SKM-1 treated with dmso at 0.1 percent for 144 hours (cell line): ENCODE measurements at regions not wholly inside any gene's neighbourhood (a gene's known extent, or its start where the extent isn't known, plus 50 kb on each side); places are given as distances from the start of the nearest gene placed in this dataset.
"Not testable (repeated sequence)": the region's sequence is repeated elsewhere in the genome, so short reads cannot be mapped to it uniquely, and the experiment has no call there.

Experiments
- DNase-seq: peaks from one replicate; lab custom pipeline; 2025; ENCODE audit not compliant: unreplicated experiment; lab: John Stamatoyannopoulos, UW

GRCh38 chr10:109732254-109732965, 190.9 kb downstream of the XPNPEP1 start:
- no peak for DNase-seq

GRCh38 chr10:109729895-109730294, 193.4 kb downstream of the XPNPEP1 start:
- not testable (repeated sequence) for DNase-seq

GRCh38 chr10:109727436-109727835, 195.9 kb downstream of the XPNPEP1 start:
- DNase-seq, result no peak

- no peak for DNase-seq
Measured at GRCh38 chr10:109726473-109726872, 196.8 kb downstream of the XPNPEP1 start.

GRCh38 chr10:109723305-109723704, 200.0 kb downstream of the XPNPEP1 start:
- DNase-seq, result no peak

GRCh38 chr10:109721453-109722064, 201.8 kb downstream of the XPNPEP1 start:
- no peak for DNase-seq

GRCh38 chr10:109706026-109706560, 217.2 kb downstream of the XPNPEP1 start:
- DNase-seq, result no peak

- no peak for DNase-seq
Measured at GRCh38 chr10:109701633-109702215, 221.6 kb downstream of the XPNPEP1 start.

- no peak for DNase-seq
Measured at GRCh38 chr10:109698882-109699664, 224.2 kb downstream of the XPNPEP1 start.

- no peak for DNase-seq
Measured at GRCh38 chr10:109698086-109698485, 225.2 kb downstream of the XPNPEP1 start.

GRCh38 chr10:109696981-109697775, 226.1 kb downstream of the XPNPEP1 start:
- DNase-seq, result no peak

GRCh38 chr10:109696462-109696861, 226.8 kb downstream of the XPNPEP1 start:
- DNase-seq, result no peak

GRCh38 chr10:109695988-109696387, 227.3 kb downstream of the XPNPEP1 start:
- DNase-seq, result no peak

- no peak for DNase-seq
Measured at GRCh38 chr10:109689785-109690184, 233.5 kb downstream of the XPNPEP1 start.

GRCh38 chr10:109679478-109679877, 243.8 kb downstream of the XPNPEP1 start:
- no peak for DNase-seq

GRCh38 chr10:109678857-109679256, 244.5 kb downstream of the XPNPEP1 start:
- no peak for DNase-seq

- no peak for DNase-seq
Measured at GRCh38 chr10:109676703-109677102, 246.6 kb downstream of the XPNPEP1 start.

GRCh38 chr10:109668703-109669102, 254.6 kb downstream of the XPNPEP1 start:
- DNase-seq, result no peak

- no peak for DNase-seq
Measured at GRCh38 chr10:109668154-109668665, 255.1 kb downstream of the XPNPEP1 start.

GRCh38 chr10:109665321-109665720, 258.0 kb downstream of the XPNPEP1 start:
- no peak for DNase-seq
